GM19023 (cell line): ENCODE measurements at regions not wholly inside any gene's neighbourhood (a gene's known extent, or its start where the extent isn't known, plus 50 kb on each side); places are given as distances from the start of the nearest gene placed in this dataset.
"Not testable (repeated sequence)": the region's sequence is repeated elsewhere in the genome, so short reads cannot be mapped to it uniquely, and the experiment has no call there.

Experiments
- ATAC-seq: cut with Tn5 transposase; IDR thresholded peaks from one replicate; pipeline ENCODE4 v1.9.1; 2021; ENCODE audit warnings: mild to moderate bottlenecking, moderate library complexity; ENCODE audit not compliant: unreplicated experiment

DNA sequence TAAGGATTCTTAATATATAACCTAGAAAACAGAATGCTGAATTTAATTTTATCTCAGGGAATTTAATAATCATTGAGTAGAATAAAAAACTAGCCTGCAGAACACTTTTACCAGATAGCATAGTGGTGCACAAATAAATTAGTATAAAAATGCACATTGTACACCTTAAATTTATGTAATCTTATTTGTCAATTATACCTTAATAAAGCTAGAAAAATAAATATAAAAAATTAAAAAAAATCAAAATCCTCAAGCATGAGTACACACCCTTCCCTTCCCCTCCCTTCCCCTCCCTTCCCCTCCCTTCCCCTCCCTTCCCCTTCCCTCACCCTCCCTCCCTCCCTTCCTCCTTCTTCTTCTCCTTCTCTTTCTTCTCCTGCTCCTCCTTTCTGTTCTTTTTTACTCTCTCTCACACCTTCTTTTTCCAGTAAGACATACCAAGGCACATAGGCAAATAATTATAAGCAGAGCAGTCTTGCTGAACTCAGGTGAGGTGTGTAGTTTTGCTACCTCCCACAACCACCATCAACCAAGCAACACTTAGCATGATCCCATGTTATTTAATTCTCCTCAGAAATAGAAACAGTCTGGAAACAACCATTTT, 1395.0 kb downstream of the ZPLD1 start:
- no peak for ATAC-seq

DNA sequence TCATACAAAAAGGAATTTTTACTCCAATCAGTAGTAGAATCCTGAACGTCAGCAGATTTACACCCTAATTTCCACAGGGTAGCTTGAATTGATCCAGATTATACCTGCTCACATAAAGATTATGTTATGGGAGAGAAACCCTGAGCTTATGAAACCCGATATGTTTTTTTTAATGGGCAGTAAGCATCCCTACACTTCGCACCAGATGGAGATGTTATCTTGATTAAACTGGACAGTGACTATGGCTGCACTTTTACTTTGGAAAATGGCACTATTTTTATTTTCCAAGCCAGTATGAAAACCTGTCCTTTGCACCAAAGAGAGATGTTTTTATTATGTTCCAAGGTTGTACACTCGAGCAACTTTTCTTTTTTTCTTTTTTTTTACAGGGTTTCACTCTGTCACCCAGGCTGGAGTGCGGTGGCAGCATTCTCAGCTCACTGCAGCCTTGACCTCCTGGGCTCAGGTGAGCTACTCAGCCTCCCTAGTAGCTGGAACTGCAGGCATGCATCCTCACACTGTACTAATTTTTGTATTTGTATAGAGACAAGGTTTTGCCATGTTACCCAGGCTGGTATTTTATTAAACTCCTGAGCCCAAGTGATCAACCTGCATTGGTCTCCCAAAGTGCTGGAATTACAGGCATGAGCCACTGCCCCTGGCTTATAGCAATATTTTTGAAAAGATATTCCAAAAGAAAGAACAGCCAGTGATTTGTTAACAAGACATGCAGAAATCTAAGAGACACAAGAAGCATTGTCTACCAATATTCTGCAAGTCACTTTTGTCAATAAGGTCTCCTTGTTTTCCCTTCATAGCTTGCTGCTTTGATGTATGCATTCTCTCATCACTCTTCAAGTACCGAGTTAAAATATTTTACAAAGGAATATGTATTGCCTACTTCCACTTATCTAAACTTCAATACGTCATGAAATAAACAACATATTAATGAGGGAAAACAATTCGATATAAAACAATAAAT, 1412.6 kb downstream of the ZPLD1 start:
- no peak for ATAC-seq

DNA sequence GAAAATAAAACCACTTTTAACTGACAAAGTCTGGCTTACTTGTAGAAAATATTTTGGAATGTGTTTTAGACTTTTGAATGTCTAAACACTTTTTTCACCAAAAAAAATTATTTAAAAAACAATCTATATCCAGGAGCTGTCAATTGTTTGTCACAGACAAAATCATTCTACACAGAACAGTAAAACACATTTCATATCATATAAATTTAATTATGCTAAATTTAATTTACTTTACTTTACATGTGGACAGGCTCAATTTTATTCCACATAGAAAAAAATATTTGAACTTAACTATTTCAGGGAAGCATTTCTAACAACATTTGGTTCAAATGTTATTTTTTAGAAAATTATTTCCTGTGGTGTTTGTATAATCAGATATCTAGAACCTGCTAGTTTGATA, 1417.0 kb downstream of the ZPLD1 start:
- no peak for ATAC-seq

DNA sequence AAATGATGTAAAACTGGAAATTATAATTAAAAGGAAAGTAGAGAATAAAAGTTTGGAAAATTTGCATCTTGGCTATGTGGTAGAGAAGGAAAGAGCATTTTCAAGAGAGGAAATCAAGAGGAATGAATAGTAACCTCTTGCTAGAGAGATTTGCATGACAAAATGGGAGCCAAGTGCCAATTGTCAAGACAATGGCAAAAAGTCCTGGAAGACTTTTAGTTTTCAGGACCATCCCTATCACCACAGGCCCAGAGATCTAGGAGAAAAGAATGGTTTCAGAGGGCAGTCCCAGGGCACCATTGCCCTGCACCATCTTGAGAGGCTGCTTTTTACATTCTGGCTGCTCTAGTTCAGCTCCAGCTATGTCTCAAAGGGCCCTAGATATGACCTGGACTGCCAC, 1427.6 kb downstream of the ZPLD1 start:
- no peak for ATAC-seq

GRCh38 chr3:103863381-103863780, 1428.6 kb downstream of the ZPLD1 start:
- ATAC-seq: no peak

DNA sequence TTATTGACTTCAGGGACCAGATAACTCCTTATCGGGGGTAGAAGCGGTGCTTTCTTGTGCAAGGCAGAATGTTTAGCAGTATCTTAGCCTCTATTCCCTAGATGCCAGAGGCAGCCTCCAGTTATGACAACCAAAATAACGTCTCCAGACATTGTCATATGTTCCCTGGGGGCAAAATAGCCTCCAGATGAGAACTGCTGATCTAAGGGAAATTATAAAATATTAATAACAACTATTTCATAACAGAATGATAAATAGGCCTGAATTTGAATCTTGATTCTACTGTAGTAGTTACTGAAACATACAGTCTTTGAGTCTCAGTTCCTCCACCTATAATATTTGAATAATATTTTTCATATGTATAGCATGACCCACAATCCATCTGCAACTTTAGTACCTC, 1431.3 kb downstream of the ZPLD1 start:
- no peak for ATAC-seq

- no peak for ATAC-seq
Measured at GRCh38 chr3:103873021-103873420, 1438.2 kb downstream of the ZPLD1 start.

- ATAC-seq: no peak
Measured at GRCh38 chr3:103873897-103874545, 1439.2 kb downstream of the ZPLD1 start.

- not testable (repeated sequence) for ATAC-seq
Measured at GRCh38 chr3:103881809-103882208, 1447.0 kb downstream of the ZPLD1 start.

DNA sequence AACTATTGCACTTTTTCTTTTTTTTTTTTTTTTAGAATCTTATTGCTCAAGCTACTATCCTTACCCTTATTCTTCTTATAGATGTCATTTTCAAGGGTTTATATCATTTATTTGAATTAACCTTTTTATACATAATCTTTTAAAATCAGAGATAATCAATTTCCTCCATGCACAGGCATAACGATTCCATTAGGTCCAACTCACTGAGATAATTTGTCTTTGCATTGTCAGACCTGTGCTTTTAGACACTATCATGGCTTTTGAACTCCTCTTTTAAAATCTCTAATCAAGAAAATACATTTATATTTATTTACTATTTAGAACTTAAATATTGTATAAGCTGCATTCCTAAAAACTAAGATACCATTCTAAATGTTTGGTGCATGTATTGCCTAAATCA, 1454.9 kb downstream of the ZPLD1 start:
- ATAC-seq: no peak

DNA sequence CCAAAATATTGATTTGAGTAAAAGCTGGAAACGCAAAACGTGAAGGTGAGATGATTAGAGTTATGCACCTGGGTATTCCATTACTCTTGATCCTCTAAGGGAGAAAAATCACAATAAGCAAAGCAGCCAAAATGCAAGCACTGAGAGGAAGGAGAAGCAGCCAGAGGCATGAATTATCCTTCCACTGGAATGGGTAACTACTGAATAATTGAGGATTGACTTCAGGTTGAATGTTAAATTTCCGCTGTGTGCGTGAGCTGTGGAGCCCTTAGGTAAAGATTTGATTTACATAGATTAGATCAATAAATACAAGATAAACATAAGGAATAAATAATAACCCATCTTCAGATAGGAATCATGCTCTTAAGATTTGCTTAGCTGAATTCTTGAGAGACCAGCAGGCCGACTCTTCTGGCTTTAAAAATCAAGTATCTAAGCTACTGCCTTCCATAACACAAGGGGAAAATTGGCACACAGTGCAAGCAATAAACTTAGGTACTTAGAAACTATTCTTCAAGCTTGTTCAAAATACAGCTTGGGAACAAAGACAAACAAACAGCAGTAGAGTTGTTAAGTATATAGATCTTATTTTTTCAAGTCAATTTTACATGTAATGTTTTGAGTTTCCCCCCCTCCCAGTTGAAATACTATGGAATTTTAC, 1459.5 kb downstream of the ZPLD1 start:
- ATAC-seq: no peak

DNA sequence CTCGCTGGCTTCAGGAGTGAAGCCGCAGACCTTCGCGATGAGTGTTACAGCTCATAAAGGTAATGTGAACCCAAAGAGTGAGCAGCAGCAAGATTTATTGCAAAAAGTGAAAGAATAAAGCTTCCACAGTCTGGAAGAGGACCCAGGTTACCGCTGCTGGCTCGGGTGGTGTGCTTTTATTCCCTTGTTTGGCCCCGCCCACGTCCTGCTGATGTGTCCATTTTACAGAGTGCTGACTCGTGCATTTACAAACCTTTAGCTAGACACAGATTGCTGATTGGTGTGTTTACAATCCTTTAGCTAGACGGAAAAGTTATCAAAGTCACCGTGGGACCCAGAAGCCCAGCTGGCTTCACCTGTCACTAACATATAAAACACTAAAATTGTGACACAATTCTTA, 1464.5 kb downstream of the ZPLD1 start:
- ATAC-seq: no peak

DNA sequence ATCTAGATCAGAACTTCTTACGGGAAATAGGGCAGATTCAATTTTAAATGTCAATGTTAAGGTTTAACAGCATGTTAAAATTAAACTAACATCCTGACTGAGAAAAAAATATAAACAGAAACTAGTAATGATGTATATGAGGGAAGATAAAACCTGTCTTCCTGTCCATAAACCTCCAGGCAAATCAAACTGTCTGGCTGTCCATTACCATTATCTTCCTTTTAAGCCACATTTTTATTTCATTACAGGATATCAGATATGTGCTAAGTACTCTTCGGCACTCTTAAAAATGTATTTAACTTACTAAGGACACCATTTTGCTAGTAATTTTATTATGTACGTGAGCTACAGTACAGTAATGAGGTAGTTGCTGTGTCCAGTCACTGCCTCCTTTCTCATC, 1461.7 kb upstream of the ALCAM start:
- ATAC-seq: no peak

DNA sequence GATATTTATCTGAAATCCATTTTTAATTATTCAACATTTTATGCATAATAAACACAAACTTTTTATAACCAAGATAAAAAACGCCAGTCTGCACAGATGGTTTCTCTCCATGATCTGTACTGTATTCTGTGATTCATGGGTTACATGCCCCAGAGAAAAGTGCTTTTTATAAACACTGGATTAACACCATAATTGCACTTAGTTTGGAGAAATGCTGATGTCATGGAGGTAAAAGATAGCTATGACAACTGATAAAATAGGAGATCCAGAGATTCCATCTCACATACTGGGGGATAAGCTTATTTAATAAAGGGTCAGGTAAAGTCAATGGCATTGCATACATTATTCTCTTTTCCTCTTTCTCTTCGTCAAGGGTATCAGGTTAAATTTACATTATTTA, 1460.4 kb upstream of the ALCAM start:
- ATAC-seq: no peak

DNA sequence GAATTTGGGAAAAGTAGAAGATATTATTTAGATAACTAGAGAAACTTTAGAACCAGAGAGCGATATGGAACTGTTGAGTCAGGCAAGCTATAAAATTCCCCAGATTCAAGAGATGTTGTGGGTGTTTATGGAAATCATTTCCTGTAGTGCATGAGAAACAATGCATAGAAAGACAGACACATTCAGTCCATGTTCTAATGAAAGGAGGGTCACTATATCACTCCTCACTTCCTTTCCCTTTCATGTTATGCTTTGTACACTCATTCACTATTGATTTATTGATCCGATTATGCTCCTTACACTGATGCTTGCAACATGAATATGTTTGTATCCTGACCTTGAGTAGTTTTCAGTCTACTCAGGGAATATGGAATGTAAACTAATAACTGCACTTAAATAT, 1459.9 kb upstream of the ALCAM start:
- no peak for ATAC-seq

DNA sequence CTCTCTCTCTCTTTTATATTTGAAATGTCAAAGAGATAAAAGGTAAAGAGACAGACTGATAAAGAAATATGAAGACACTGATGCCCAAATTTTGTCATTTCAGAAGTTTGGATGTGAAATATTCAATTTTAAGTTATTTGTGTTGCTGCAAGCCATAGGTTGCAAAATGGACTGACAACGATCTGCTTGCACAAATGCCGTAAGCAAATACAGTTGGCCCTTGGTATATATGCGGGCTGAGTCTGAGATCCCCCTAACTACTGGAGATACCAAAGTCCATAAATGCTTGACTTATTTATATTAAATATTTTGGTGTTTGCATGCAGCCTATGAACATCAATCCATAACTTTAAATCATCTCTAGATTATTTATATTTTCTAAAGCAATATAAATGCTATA, 1459.1 kb upstream of the ALCAM start:
- no peak for ATAC-seq

DNA sequence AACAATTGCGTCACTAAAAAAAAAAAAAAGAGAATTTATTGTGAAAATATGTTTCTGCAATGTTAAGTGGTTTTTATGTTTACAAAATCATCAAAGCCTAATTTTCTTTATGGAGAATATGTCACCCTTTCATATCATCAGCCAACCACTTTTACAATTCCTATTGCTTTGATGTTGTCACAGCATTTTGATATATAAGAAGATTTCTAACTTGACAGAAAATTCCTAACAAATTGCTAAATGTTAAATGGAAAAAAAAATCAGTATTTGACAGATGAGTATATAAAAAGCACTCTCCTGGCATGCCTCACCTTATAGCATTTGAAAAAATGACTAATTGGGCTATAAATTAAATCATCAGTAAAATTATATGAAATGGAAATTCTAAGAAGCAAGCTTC, 1457.3 kb upstream of the ALCAM start:
- no peak for ATAC-seq

DNA sequence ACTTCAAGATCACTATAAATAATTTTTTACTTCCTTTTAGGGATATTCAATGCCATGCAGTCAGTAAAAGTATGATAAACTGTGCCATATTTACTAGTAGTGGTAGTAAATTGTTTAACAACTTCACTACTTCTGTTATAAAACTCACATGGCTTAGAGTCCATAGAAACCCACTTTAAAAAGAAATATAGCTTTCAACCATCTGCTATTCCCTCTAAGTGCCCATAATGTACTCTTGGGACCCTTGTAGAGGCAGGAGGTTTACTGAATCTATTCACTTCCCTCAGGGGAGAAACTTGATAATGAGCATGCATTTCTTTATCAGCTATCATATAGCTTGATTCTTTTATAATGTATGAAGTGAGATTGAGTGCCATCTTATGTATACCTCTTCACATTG, 1448.4 kb upstream of the ALCAM start:
- ATAC-seq: no peak

DNA sequence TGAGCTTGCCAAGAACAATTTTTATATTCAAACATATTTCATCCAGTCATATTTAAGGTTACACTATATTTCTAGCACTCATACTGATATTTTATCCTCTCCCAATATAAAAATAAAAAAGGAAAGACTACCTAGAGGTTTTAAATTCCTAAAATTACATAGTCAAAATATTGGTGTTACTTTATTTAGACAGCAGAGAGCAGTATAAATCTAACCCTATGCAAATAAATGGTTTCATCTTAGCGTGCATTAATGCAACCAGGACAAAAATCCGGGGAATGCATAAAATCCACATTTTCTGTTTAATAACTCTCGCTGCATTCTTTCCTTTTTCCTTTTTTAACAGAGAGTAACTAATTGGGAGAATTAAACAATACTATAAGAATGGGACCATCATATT, 1447.4 kb upstream of the ALCAM start:
- ATAC-seq: no peak

- no peak for ATAC-seq
Measured at GRCh38 chr3:103923907-103924306, 1442.8 kb upstream of the ALCAM start.

GRCh38 chr3:103924544-103924943, 1442.2 kb upstream of the ALCAM start:
- ATAC-seq: no peak
